ENCODE measurements at regions not wholly inside any gene's neighbourhood (a gene's known extent, or its start where the extent isn't known, plus 50 kb on each side); places are given as distances from the start of the nearest gene placed in this dataset.

DNA sequence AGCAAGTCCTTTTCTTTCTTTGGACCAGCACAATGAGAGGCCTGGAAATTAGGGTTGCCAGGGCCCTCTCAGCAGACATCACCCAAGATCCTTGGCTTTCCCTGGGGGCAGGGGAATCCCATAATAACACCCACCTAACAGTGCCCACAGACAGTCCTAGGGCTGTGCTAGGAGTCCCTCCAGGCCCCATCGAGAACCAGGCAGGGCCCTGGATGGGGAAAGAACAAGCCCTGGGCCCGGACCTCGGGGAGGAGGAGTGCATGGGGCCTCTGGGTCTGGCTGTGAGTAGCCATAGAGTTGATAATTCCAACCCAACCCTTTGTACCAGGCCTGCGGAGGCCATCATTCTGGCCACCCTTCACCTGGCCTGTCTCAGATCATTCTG lies 201.2 kb upstream of the ZMIZ1 start:
- TF ChIP-seq, protein P1, sequence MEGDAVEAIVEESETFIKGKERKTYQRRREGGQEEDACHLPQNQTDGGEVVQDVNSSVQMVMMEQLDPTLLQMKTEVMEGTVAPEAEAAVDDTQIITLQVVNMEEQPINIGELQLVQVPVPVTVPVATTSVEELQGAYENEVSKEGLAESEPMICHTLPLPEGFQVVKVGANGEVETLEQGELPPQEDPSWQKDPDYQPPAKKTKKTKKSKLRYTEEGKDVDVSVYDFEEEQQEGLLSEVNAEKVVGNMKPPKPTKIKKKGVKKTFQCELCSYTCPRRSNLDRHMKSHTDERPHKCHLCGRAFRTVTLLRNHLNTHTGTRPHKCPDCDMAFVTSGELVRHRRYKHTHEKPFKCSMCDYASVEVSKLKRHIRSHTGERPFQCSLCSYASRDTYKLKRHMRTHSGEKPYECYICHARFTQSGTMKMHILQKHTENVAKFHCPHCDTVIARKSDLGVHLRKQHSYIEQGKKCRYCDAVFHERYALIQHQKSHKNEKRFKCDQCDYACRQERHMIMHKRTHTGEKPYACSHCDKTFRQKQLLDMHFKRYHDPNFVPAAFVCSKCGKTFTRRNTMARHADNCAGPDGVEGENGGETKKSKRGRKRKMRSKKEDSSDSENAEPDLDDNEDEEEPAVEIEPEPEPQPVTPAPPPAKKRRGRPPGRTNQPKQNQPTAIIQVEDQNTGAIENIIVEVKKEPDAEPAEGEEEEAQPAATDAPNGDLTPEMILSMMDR (IDR thresholded peaks at IDR 0.05; ENCODE audit: borderline replicate concordance): no peak
- no peak for DNase-seq
- H3K36me3 ChIP-seq: no peaks in the 10 kb centered on the region
- no peaks in the 10 kb centered on the region for H3K9me3 ChIP-seq (replicated peaks)
- H3K27ac ChIP-seq (replicated peaks): no peak overlapping the region
- intact Hi-C loops (cut with micrococcal nuclease): no loop called here
- H3K4me1 ChIP-seq: no peaks in the 10 kb centered on the region
- H3K4me3 ChIP-seq: no peak overlapping the region
- no peaks in the 10 kb centered on the region for H3K27me3 ChIP-seq (ENCODE audit: low read depth)

DNA sequence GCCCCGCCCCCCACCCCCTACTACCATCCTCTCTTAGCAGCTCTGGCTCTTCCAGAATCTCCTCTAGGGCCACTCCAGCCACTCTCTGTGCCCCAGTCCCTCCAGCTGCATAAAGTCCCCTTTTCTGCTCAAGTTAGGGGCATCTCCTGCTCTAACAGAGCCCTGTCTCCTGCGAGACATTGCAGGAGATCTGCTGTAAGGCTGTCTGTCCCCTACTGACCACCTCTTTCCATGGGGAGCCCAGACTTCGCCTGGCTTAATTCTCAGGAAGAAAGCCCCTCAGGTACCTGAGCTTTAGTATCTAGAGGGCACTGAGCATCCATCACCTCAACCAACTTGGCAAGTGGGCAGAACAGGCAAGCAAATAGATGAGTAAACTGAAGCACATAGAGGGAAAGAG lies 200.7 kb upstream of the ZMIZ1 start:
- DNase-seq: no peak
- H3K4me1 ChIP-seq: no peaks in the 10 kb centered on the region
- TF ChIP-seq, protein P1 (IDR thresholded peaks at IDR 0.05; ENCODE audit: borderline replicate concordance): no peak
- no peak overlapping the region for H3K4me3 ChIP-seq
- intact Hi-C loops (cut with micrococcal nuclease): no loop called here
- no peaks in the 10 kb centered on the region for H3K27me3 ChIP-seq (ENCODE audit: low read depth)
- H3K36me3 ChIP-seq: no peaks in the 10 kb centered on the region
- no peak overlapping the region for H3K27ac ChIP-seq (replicated peaks)
- H3K9me3 ChIP-seq (replicated peaks): no peaks in the 10 kb centered on the region

DNA sequence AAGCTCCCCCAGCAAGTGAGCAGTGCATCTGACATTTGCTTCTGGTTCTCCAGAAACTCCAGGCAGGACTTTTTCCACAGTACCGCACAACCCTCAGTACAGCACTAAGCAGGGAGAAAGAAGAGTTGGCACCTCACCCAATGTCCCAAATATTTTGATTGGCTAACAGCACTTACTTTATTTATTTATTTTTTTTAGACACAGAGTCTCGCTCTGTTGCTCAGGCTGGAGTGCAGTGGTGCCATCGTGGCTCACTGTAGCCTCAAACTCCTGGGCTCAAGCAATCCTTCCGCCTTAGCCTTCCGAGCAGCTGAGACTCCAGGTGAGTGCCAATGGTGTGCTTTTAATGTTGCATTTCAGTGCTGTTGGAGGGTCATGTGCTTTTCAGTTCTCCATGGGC lies 200.3 kb upstream of the ZMIZ1 start:
- H3K9me3 ChIP-seq (replicated peaks): no peaks in the 10 kb centered on the region
- intact Hi-C loops (cut with micrococcal nuclease): no loop called here
- TF ChIP-seq, protein P1 (IDR thresholded peaks at IDR 0.05; ENCODE audit: borderline replicate concordance): no peak
- no peak for DNase-seq
- no peaks in the 10 kb centered on the region for H3K36me3 ChIP-seq
- no peaks in the 10 kb centered on the region for H3K4me1 ChIP-seq
- no peaks in the 10 kb centered on the region for H3K27me3 ChIP-seq (ENCODE audit: low read depth)
- no peak overlapping the region for H3K27ac ChIP-seq (replicated peaks)
- no peak overlapping the region for H3K4me3 ChIP-seq

- intact Hi-C loops (cut with micrococcal nuclease): no loop called here
- TF ChIP-seq, protein P1 (IDR thresholded peaks at IDR 0.05; ENCODE audit: borderline replicate concordance): no peak
- no peak for DNase-seq
- no peak overlapping the region for H3K27ac ChIP-seq (replicated peaks)
- no peak overlapping the region for H3K4me3 ChIP-seq
- no peaks in the 10 kb centered on the region for H3K4me1 ChIP-seq
- no peaks in the 10 kb centered on the region for H3K36me3 ChIP-seq
- no peaks in the 10 kb centered on the region for H3K9me3 ChIP-seq (replicated peaks)
- H3K27me3 ChIP-seq (ENCODE audit: low read depth): no peaks in the 10 kb centered on the region
Observed at GRCh38 chr10:78868861-78869260, 199.9 kb upstream of the ZMIZ1 start.

GRCh38 chr10:78869508-78870454 lies 199.0 kb upstream of the ZMIZ1 start:
- no peaks in the 10 kb centered on the region for H3K36me3 ChIP-seq
- TF ChIP-seq, protein P1 (IDR thresholded peaks at IDR 0.05; ENCODE audit: borderline replicate concordance): no peak
- intact Hi-C loops (cut with micrococcal nuclease): no loop called here
- no peaks in the 10 kb centered on the region for H3K27me3 ChIP-seq (ENCODE audit: low read depth)
- no peak overlapping the region for H3K27ac ChIP-seq (replicated peaks)
- no peaks in the 10 kb centered on the region for H3K4me1 ChIP-seq
- H3K9me3 ChIP-seq (replicated peaks): no peaks in the 10 kb centered on the region
- H3K4me3 ChIP-seq: no peak overlapping the region
- DNase-seq: no peak
